Neural progenitor cell (in vitro differentiated cells): ENCODE measurements at regions not wholly inside any gene's neighbourhood (a gene's known extent, or its start where the extent isn't known, plus 50 kb on each side); places are given as distances from the start of the nearest gene placed in this dataset.

ENCODE experiments used
- DNase-seq: peaks from one replicate; pipeline ENCODE4 v3.0.0-alpha.2; 2016; ENCODE audit warnings: low spot score
- H2AFZ ChIP-seq: fragments of 200-600 bp; sonication (generic); replicated peaks from 2 replicates; pipeline ENCODE4 v1.6.1; 2016; ENCODE audit warnings: antibody characterized with exemption
- H3F3A ChIP-seq: fragments of 200-600 bp; sonication (generic); 2 replicates; pipeline ENCODE4 v1.6.1; 2016; ENCODE audit warnings: antibody characterized with exemption, low read depth
- H3K27ac ChIP-seq: fragments of 200-600 bp; sonication (generic); 2 replicates; pipeline ENCODE4 v1.5.1; 2016; ENCODE audit warnings: mild to moderate bottlenecking
- H3K27me3 ChIP-seq: fragments of 200-600 bp; sonication (generic); 2 replicates; pipeline ENCODE4 v1.6.1; 2016; ENCODE audit warnings: mild to moderate bottlenecking, moderate library complexity
- H3K36me3 ChIP-seq: fragments of 200-600 bp; sonication (generic); 2 replicates; pipeline ENCODE4 v1.5.1; 2016
- H3K4me1 ChIP-seq: fragments of 200-600 bp; sonication (generic); 2 replicates; pipeline ENCODE4 v1.6.1; 2016; ENCODE audit warnings: mixed run types
- H3K4me2 ChIP-seq: fragments of 200-600 bp; sonication (generic); 2 replicates; pipeline ENCODE4 v1.6.1; 2016
- H3K4me3 ChIP-seq: fragments of 200-600 bp; sonication (generic); 2 replicates; pipeline ENCODE4 v1.5.1; 2016
- H3K79me2 ChIP-seq: fragments of 200-600 bp; sonication (generic); 2 replicates; pipeline ENCODE4 v1.6.1; 2016; ENCODE audit warnings: low read depth
- H3K9ac ChIP-seq: fragments of 200-600 bp; sonication (generic); 2 replicates; pipeline ENCODE4 v1.6.1; 2016
- H3K9me3 ChIP-seq: fragments of 200-600 bp; sonication (generic); 2 replicates; pipeline ENCODE4 v1.5.1; 2016; ENCODE audit warnings: low read depth
- H4K20me1 ChIP-seq: fragments of 200-600 bp; sonication (generic); 2 replicates; pipeline ENCODE4 v1.6.1; 2016; ENCODE audit warnings: low read depth
- H3K27ac Mint-ChIP-seq: 3 replicates; pipeline ENCODE4 v1.8.0; 2021; ENCODE audit warnings: mixed read lengths
- H3K27me3 Mint-ChIP-seq: 2 replicates; pipeline ENCODE4 v1.8.0; 2022; ENCODE audit warnings: low read depth, mild to moderate bottlenecking, inconsistent platforms, moderate library complexity, mixed read lengths; ENCODE audit not compliant: insufficient read depth
- H3K36me3 Mint-ChIP-seq: 3 replicates; pipeline ENCODE4 v1.8.0; 2021; ENCODE audit warnings: mixed read lengths
- H3K4me1 Mint-ChIP-seq: 3 replicates; pipeline ENCODE4 v1.8.0; 2021; ENCODE audit warnings: mixed read lengths
- H3K4me3 Mint-ChIP-seq: 3 replicates; pipeline ENCODE4 v1.8.0; 2021; ENCODE audit warnings: mild to moderate bottlenecking, moderate library complexity, mixed read lengths
- H3K9me3 Mint-ChIP-seq: 3 replicates; pipeline ENCODE4 v1.8.0; 2020; ENCODE audit warnings: mixed read lengths
- EZH2 ChIP-seq: fragments of 200-600 bp; sonication (generic); IDR thresholded peaks from 2 replicates; pipeline ENCODE4 v1.6.1; 2017; ENCODE audit warnings: antibody characterized with exemption, mild to moderate bottlenecking, moderate library complexity
- EZH2phosphoT487 ChIP-seq: fragments of 200-600 bp; sonication (generic); IDR thresholded peaks from 2 replicates; pipeline ENCODE4 v1.6.1; 2017; ENCODE audit warnings: antibody characterized with exemption
- TF ChIP-seq, protein P1 (sequence below): fragments of 200-600 bp; sonication (generic); IDR thresholded peaks from 2 replicates; pipeline ENCODE4 v1.5.1; 2017; ENCODE audit warnings: antibody characterized with exemption, mild to moderate bottlenecking

DNA sequence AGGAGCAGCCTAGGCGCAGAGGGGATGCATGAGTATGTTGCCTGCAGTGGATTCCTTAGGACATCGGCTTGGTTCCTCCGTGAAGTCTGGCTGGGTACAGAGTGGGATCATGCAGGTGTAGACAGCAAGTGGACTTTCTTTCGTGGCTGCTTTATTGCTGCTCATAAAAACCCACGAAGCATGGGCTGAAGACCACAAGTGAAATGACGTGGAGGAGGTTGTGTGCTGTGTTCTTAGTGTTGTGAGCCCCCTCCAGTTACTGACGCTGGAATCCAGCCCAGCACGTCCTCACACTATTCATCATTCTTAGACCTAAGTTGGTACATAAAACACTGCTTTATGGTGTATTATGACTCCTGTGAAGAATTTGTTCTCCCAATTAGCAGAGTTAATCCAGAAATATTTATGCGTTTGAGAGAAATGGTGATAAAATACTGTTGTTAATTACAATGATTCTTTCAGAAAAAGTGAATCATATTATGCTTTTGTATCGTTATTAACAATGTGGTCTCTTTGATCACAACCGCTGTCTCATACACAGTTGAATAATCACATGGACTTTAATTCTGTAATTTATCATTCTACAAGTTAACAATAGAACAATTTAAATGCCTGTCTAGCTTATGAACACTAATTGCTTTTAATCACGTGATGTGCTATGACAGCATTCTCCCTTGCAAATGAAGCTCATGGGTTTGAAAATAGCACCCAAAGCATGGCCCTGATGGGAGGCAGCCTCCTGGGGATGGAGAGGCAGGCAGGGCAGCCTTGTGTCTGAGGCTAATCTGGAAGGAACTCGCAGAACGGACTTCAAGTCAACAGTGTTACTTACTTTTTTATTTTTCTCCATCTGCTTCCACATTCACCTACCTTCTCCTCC lies 233.9 kb upstream of the SYNDIG1 start:
- peak overlapping the region; percentile 68 for H2AFZ ChIP-seq
- Mint-ChIP-seq H3K4me1 (peaks cover 21% of the 10 kb centered on the region), H3K9me3 (no peaks in the 10 kb centered on the region), H3K4me3 (no peak overlapping the region), H3K27ac (peak overlapping the region; percentile 89), H3K36me3 (no peaks in the 10 kb centered on the region), H3K27me3 (no peaks in the 10 kb centered on the region)
- no peaks in the 10 kb centered on the region for H3F3A ChIP-seq
- no peaks in the 10 kb centered on the region for H3K27me3 ChIP-seq
- no peaks in the 10 kb centered on the region for H3K79me2 ChIP-seq
- H4K20me1 ChIP-seq = no peaks in the 10 kb centered on the region
- H3K36me3 ChIP-seq = no peaks in the 10 kb centered on the region
- DNase-seq = no peak
- no peaks in the 10 kb centered on the region for H3K9me3 ChIP-seq
- H3K4me2 ChIP-seq = no peak overlapping the region
- no peak overlapping the region for H3K27ac ChIP-seq
- TF ChIP-seq EZH2phosphoT487 (no peak), EZH2 (no peak)
- TF ChIP-seq, protein P1, sequence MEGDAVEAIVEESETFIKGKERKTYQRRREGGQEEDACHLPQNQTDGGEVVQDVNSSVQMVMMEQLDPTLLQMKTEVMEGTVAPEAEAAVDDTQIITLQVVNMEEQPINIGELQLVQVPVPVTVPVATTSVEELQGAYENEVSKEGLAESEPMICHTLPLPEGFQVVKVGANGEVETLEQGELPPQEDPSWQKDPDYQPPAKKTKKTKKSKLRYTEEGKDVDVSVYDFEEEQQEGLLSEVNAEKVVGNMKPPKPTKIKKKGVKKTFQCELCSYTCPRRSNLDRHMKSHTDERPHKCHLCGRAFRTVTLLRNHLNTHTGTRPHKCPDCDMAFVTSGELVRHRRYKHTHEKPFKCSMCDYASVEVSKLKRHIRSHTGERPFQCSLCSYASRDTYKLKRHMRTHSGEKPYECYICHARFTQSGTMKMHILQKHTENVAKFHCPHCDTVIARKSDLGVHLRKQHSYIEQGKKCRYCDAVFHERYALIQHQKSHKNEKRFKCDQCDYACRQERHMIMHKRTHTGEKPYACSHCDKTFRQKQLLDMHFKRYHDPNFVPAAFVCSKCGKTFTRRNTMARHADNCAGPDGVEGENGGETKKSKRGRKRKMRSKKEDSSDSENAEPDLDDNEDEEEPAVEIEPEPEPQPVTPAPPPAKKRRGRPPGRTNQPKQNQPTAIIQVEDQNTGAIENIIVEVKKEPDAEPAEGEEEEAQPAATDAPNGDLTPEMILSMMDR = no peak
- peaks cover 6% of the 10 kb centered on the region for H3K4me1 ChIP-seq
- no peak overlapping the region for H3K4me3 ChIP-seq
- H3K9ac ChIP-seq = no peak overlapping the region

DNA sequence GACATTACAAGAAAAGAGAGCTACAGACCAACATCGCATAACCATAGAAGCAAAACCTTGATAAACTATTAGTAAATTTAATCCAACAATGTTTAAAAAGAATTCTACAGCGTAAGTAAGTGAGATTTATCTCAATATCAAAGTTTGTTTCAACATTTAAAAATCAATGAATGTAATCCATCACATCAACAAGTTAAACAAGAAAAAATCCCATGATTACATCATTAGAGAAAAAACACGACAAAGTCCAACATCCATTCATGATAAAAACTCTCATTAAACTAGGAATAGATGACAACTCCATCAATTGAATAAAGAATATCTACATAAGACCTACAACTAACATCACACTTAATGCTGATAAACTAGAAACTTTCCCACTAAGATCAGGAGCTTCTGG lies 239.0 kb upstream of the GGTLC1 start:
- Histone ChIP-seq H3K79me2 (no peaks in the 10 kb centered on the region), H3K4me3 (no peak overlapping the region), H3K27ac (no peak overlapping the region), H3K4me2 (no peak overlapping the region), H3K9me3 (no peaks in the 10 kb centered on the region), H3K4me1 (no peaks in the 10 kb centered on the region), H3F3A (no peaks in the 10 kb centered on the region), H3K36me3 (no peaks in the 10 kb centered on the region), H3K27me3 (no peaks in the 10 kb centered on the region), H3K9ac (no peak overlapping the region), H4K20me1 (no peaks in the 10 kb centered on the region), H2AFZ (no peak overlapping the region)
- H3K9me3 Mint-ChIP-seq = no peaks in the 10 kb centered on the region
- TF ChIP-seq, protein P1 = no peak
- no peaks in the 10 kb centered on the region for H3K4me1 Mint-ChIP-seq
- DNase-seq = no peak
- H3K27me3 Mint-ChIP-seq = no peaks in the 10 kb centered on the region
- H3K36me3 Mint-ChIP-seq = no peaks in the 10 kb centered on the region
- H3K27ac Mint-ChIP-seq = no peak overlapping the region
- H3K4me3 Mint-ChIP-seq = no peak overlapping the region

DNA sequence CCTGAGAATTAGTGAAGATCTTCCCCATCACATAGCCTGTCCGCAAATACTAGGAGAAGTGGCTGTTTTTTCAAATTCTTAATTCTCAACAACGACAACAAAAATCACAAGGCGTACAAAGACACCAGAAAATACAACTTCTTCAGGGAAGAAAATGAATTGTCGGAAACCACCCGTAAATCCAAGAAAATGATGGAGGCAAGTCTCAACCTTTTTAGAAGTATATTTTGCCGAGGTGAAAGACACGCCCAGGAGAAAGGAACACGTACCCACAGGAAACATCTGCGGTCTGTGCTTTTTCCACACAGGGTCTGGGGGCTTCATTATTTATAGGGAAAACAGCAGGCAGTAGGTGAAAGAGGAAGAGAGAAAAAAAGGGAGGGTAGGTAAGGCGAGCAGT lies 223.9 kb upstream of the GGTLC1 start:
- H3K36me3 Mint-ChIP-seq = no peaks in the 10 kb centered on the region
- Histone ChIP-seq H3K4me2 (peak overlapping the region; percentile 56), H4K20me1 (no peaks in the 10 kb centered on the region), H3K36me3 (no peaks in the 10 kb centered on the region), H3K79me2 (no peaks in the 10 kb centered on the region), H3K4me1 (peaks cover 20% of the 10 kb centered on the region), H3K27me3 (no peaks in the 10 kb centered on the region), H3K4me3 (no peak overlapping the region), H3K9me3 (no peaks in the 10 kb centered on the region), H2AFZ (no peak overlapping the region), H3K9ac (no peak overlapping the region), H3K27ac (no peak overlapping the region), H3F3A (peaks cover 14% of the 10 kb centered on the region)
- H3K27ac Mint-ChIP-seq = no peak overlapping the region
- peaks cover 11% of the 10 kb centered on the region for H3K9me3 Mint-ChIP-seq
- no peak for DNase-seq
- peaks cover 36% of the 10 kb centered on the region for H3K4me1 Mint-ChIP-seq
- no peak for TF ChIP-seq EZH2phosphoT487
- TF ChIP-seq EZH2 = no peak
- TF ChIP-seq, protein P1 = no peak
- H3K27me3 Mint-ChIP-seq = peaks cover 16% of the 10 kb centered on the region
- peak overlapping the region; percentile 7 for H3K4me3 Mint-ChIP-seq
